HG02852 (cell line): ENCODE measurements at regions not wholly inside any gene's neighbourhood (a gene's known extent, or its start where the extent isn't known, plus 50 kb on each side); places are given as distances from the start of the nearest gene placed in this dataset.
"Not testable (repeated sequence)": the region's sequence is repeated elsewhere in the genome, so short reads cannot be mapped to it uniquely, and the experiment has no call there.

Experiments
- ATAC-seq: cut with Tn5 transposase; IDR thresholded peaks from one replicate; pipeline ENCODE4 v1.9.1; 2021; ENCODE audit warnings: mild to moderate bottlenecking, moderate library complexity; ENCODE audit not compliant: unreplicated experiment

DNA sequence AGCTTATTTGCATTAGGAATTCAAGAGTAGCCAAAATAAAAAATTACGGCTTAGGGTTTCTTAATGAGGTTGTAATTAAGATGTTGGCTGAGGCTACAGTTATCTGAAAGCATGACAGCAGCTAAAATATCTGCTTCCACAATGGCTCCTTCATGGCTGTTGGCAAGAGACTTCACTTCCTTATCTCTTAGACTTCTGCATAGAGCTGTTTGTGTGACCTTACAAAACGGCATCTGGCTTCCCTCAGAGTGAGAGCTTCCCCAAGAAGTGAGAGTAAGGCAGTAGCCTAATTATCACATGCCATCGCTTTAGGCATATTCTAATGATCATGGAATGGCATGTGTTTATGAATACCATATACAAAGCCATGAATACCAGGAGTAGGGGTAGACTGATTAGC, 57.6 kb downstream of the CCDC59 start:
- no peak for ATAC-seq

DNA sequence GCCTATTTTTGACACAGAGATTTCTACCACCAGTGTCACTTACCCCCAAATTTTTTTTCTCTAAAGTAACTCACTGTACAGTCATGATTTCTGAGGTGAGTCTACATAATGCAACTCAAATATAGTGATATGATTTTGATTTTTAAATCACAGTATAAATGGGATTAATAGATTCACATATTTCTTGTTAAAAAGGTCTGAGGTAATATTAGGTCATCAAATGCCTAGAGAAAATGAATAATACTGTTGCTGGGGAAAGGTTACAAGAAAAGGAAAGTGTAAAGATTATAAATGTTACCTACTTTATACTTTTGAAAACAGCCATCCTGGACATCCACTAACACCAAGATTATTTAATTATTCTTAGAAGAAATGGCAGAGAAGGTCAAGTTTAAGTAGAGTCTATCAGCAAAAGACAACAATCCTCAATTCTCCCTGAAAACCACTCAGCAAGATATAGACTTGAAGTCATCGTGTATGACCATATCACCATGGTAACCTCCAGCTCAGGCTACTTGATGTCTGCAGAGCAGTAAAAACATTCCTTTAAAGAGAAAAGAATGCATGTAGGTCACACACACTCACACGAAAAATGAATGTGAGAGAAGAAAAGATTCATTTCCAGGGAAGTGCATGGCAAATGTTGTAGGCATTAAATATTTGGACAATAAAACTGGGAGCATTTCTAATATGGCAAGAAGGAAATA, 58.7 kb downstream of the CCDC59 start:
- no peak for ATAC-seq

DNA sequence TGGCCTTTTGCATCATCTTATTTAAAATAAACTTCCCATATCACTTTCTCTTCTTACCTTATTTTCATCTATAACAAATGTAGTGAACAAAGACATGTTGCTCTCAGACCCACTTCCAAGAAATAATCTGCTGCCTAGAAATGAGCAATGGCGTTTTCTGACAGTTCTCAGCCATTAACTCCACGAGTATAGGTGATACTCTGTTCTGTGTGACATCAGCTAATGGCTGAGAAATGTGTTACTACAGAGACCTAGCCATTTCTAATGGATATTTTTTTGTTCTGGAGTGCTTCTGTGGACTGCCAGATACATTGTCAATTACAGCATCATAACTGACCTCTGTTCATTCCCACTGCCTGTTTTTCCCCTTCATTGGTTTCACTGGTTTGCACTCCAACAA, 67.8 kb downstream of the CCDC59 start:
- ATAC-seq, result no peak

DNA sequence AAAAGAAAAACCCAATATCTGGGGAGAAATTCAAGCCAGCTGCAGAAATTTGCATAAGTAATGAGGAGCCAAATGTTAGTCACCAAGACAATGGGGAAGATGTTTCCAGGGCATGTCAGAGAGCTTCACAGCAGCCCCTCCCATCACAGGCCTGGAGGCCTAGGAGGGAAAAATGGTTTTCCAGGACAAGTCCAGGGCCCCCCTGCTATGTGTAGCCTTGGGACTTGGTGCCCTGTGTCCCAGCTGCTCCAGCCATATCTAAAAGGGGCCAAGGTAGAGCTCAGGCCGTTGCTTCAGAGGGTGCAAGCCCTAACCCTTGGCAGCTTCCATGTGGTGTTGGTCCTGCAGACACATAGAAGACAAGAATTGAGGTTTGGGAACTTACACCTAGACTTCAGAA, 76.9 kb downstream of the CCDC59 start:
- not testable (repeated sequence) for ATAC-seq

DNA sequence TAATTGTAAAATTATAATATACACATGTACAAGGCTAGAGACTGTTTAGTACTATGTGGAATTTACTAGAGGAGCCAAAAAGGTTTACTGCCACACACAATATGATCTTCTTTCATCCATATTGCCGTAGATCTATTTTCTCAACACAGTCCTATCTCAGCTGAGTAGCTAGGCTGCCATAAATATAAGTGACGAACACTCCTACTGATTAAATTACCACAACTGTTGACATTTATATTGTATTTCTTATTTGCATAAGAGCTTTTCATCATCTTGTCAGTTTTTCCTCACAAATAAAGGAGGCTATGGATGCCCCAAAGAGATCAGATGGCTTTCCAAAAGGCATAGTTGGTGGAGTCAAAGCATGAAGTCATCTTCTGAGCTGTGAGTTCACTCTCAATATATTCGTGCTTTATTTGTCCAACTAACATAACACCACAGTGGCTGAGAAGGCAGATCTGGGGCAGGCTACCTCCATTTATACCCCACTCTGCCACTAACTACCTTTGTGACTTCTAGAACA, 78.6 kb downstream of the CCDC59 start:
- ATAC-seq, result no peak

DNA sequence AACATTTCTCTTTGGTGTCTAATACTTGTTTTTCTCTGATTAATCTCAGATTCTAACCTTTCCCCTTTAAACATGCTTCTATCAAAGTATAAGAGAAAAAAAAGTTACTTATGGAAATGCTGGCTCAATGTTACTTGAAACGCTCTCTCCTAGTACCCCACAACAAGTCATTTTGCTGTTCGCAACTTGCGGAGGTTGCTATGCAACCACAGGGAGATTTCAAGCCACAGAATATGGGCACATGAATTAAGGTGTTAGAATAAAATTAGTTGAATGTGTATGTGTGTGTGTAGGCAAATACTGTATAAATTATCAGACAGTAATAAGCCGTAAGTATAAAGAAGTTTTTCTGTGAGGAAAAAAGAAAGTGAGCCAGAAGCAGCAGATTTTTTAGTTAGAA, 80.6 kb downstream of the CCDC59 start:
- ATAC-seq, result no peak

DNA sequence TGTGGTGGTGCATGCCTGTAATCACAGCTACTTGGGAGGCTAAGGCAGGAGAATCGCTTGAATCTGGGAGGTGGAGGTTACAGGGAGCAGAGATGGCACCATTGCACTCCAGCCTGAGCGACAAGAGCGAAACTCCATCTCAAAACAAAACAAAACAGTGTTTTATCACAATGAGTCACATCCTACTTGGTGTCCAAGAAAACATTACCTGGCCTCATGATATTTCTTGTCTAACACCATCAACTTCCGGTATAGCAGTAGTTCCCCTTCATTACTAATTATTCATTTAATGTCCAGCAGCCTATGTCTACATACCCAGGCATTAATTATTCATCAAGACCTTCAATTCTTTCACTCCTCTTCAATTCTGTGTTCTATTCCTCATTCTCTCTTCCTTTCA, 115.5 kb downstream of the CCDC59 start:
- no peak for ATAC-seq

DNA sequence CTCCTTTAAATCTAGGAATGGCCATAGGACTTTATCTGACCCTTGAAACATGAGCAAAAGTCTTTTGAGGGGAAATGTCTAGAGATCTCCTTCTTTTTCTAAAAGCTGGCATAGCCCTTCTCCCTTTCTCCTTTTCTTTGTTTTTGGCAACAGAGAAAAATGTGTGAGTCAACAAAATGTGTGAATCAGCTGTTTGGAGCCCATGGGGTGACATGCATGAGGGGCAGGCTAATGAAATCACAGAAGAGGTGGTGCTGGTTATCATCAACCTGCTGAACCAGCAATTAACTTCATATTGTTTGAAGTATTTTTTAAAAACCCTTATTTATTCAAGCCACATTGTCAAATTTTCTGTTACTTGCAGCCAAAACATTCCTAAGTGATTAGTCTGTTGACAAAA, 132.3 kb downstream of the CCDC59 start:
- ATAC-seq, result no peak

DNA sequence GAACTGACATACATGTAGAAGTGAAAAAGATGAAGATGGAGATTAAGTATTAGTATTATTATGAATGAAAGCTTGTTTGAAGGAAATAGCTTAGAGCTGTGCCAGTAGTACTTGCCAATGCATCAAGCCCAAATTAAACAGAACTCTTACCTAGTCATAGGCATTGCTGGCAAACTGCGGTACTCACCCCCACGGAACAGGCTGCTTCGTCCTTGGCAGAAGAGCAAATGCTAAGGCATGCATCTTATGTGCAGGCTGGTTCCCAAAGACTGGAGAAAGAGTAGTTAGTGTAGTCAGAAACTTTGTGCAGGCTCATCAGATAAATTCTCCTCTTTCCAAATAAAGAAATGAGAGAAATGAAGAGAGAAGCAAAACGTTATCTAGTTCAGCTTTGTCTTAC, 134.8 kb downstream of the CCDC59 start:
- ATAC-seq, result no peak

DNA sequence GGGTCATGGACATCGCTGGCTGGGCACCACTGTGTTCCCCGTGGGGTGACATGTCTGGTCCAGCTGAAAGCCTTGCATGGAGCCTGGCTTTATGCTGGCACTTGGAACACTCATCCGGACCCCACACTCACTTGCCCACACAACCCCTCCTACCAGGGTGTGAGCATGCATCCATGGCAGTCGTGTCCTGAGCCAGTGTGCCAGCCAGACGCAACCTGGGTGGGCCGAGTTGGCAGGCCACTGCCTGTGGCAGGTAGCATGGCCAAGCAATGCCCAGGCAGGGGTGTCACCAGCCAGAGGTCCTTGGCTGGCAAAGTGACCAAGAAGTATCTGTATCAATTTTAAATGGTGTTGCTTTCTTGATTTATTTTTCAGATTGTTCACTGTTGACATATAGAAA, 141.7 kb downstream of the CCDC59 start:
- no peak for ATAC-seq

DNA sequence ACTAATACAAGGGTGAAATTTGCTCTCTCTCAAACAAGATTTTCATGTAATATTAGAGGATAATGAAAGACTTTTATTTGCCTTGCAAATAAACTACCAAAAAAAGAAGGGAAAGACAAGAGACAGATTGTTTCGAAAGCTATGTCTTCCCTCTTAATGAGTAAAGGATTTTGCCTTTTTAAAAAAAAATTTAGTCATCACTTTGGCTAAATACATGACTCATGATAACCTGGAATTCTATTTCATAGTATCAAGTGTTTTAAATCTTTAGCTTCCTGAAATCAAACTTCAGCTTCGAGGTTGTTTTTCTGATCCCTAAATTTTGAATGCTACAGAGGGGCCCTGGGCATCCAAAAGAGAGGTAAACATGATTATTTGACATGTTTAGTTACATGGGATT, 144.4 kb downstream of the CCDC59 start:
- no peak for ATAC-seq

DNA sequence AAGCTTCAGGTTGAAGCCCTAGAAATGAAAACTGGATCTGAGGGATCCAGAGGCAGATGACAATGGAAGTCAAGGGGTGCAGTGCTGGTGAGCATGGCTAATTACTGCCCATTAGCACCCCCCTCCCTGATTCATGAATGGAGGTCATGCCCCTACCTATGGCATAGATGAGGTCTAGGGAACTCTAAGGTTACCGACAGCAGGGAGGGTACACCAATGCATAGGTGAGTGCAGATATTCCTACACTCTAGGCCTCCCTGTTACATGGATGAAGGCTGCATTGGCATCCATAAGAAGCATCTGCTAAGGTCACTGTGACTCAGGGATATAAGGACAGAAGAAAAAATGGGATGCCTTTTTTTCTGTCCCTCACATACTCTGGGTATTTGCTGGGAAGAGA, 147.3 kb downstream of the CCDC59 start:
- no peak for ATAC-seq

DNA sequence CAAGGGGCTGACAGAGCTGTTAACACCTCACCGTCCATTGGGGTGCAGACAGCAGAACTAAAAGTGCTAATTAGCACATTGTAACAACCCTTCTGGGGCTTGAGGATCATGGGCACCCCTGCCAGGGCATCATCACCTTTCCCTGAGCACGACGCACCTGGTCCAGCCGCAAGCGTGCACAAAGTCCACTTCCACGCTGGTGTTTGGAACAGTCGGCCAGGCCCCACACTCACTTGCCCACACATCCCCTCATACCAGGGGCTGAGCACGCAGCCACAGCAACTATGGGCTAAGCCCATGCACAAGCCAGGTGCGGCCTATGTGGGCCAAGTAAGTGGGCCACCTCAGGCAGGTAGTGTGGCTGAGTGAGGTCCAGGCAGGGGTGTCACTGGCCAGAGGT, 148.7 kb downstream of the CCDC59 start:
- no peak for ATAC-seq

DNA sequence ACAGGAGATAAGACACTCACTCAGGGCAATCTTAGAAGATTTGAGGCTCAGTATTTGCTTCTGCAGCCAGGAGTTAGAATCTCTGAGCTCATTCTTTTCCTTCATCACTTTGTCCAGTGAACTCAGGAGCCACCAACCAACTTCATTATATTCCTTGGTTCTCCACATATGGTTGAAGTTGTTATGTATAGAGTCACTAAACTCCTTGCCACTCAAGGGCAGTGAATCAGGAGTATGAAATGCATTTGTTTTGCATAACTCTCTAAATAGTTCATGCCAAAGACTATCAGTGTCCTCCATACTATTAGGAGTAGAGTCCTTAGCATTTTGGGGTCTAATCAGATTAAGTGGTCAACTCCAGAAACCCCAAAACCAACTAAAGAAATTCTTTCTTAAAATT, 150.6 kb downstream of the CCDC59 start:
- no peak for ATAC-seq

DNA sequence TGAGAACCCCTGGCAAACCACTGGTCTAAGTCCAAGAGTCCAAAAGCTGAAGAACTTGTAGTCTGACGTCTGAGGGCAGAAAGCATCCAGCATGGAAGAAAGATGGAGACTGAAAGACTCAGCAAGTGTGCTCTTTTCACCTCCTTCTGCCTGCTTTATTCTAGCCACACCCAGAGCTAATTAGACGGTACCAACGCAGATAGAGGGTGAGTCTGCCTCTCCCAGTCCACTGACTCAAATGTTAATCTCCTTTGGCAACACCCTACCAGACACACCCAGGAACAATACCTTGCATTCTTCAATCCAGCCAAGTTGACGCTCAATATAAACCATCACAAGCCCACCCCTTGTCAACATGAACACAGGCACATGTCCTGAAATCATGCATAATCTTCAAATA, 155.1 kb downstream of the CCDC59 start:
- no peak for ATAC-seq

DNA sequence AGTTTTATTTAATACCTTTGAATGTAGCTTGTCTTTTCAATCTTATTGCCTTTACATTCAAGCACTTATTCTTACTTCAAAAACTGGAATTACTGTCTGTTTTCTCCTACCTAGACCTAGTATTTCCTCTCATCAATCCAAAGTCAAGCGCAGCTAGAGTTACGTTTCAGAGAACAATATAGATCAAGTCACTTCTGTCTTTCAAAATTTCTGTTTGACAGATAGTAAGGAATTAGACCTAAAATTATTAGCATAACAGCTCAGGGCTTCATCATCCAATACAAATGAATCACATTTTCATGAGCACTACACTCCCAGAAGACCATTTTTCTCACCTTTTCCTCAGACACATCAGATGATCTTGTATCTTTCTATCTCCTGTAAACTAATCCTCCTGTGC, 170.6 kb downstream of the CCDC59 start:
- no peak for ATAC-seq

DNA sequence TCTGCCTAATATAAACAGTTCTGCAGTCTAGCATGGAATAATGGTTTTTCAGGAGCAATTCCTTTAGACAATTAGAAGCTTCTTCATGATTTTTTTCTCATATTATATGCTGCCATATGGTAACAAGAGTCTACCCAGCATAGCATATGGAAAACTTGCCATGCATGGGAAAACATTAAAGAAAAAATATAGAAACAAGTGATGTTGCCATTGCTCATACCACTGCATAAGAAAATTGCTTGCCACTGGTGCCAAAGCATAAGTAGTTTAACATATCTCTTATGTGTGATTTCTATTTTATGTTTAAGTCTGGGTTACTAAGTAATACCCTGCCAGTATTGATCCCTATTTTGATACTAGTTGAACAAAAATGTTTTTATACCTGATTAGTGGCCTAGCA, 171.2 kb downstream of the CCDC59 start:
- no peak for ATAC-seq

DNA sequence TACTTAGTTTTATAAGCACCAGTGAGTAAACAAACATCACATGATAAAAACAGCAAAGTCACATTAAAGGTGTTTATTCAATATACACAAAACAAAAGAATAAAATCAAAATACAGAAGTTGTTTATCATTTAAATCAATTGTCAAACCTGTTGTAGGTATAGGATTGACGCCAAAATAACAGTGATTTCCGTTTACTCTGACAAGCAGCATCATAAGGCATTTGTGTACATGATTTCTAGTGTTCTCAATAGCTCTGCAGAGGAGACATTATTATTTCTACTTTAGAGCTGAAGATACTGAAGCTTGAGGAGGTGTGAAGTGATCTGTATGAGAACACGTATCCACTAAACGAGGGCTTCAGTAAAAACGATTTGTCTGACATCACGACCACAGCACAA, 171.9 kb downstream of the CCDC59 start:
- ATAC-seq, result no peak

DNA sequence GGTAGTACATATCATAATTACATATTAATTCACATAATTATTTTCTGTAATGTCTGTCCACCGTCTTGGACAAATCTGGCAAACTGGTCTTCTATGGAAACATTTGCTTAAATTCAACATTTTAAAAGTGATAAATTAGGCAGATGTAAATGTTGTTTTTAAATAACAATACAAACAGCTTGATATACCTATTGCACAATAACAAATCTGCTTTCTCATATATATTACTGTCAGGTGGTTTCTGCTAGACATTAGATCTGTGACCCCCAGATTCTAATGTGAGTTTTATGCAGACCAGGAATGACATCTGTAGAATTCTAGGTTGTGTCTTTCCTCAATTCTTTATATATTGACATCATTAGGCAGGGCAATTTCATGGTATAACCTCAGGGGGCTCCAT, 173.3 kb downstream of the CCDC59 start:
- ATAC-seq, result no peak

DNA sequence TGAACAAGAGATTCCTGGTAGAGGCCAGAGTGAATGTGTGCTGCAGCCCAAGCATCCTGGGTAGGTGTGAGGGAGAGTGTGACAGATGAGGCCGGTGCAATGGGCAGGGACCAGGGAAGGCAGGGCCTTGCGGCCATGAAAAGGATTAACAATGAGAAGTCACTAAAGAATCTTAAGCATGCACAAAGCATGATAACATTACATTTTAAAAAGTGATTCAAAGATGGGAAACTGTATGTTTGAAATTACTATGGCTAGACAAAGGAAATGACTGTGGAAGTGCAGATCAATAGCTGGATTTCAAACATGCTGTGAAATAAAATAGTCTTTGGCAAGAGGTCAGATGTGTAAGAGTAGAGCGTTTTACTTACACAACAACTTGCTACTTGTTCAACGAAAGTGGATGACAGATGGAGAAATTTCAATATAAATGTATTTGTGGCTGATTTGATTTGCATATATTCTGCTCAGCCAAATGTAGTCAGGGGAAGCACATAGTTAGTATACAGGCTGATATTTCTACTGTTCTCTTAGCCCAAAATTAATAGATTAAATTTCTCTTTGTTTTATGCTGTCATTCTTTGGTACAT, 175.5 kb downstream of the CCDC59 start:
- ATAC-seq, result no peak

DNA sequence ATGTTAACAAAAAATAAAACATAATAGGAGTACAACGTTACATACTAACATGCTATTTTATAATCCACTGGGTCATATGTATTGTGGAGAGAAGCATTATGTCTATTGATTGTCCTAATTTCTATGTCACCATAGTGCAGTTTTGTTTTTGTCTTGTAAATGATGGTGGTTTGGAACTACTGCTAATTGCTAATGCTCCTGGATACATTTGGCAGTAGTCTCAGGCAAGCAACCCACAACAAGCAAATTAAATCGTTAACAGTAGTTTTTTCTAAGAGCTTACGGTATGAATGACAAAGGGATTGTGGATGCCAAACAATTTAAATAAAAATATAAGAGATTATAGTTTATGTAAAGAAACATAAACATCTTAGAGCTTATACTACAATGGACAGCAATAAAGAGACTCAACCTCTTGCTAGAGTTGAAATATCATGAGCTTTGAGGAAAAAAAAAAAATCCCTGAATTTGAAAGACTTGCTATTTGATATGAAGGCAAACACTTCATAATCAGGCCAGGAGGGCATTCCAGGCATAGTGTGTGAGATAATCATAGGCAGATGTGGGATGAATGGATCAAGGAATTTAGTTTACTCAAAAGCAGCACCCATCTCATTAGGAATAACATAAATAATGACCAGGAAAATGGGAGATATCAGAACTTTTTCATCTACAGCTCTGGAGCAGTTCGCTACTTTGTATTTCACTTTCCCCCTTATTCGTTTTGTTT, 181.3 kb downstream of the CCDC59 start:
- no peak for ATAC-seq

DNA sequence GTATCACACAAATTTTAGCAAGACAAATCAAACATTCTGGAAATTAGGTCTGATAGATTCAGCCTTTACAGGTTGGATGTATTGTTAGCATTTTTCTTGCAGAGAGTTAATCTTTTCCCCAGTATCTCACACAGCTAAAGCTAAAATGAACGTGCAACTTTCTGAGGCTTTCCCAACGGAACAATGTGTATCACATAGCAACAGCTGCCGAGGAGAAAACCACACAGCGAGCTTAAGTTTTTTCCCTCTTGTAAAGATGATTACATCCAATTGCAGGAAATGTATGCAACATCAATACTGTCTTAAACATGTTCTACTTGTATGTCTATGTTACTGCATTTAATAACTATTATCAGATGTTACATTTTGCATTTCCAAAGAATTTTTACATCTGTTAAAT, 182.2 kb downstream of the CCDC59 start:
- no peak for ATAC-seq
